Stimulated activated CD8-positive, alpha-beta memory T cell treated with anti-CD3 and anti-CD28 coated beads, Interleukin-12 subunit alpha, Interleukin-12 subunit beta, amount 100 ng/mL, for 4 hours (primary cell): ENCODE measurements at regions not wholly inside any gene's neighbourhood (a gene's known extent, or its start where the extent isn't known, plus 50 kb on each side); places are given as distances from the start of the nearest gene placed in this dataset.

Experiments
- DNase-seq: peaks from one replicate; pipeline ENCODE4 v3.0.0-alpha.2; 2020; ENCODE audit warnings: low read depth

GRCh38 chr9:97747201-97747965 is 50.2 kb upstream of the XPA start:
- DNase-seq, result no peak

GRCh38 chr9:97748525-97748924 is 51.4 kb upstream of the XPA start:
- DNase-seq, result no peak

- DNase-seq, result no peak
These were observed 52.8 kb upstream of the XPA start for GRCh38 chr9:97749928-97750327.

- DNase-seq, result no peak
These were observed 54.4 kb upstream of the XPA start for GRCh38 chr9:97751531-97751930.

- DNase-seq, result no peak
These were observed 55.1 kb upstream of the XPA start for GRCh38 chr9:97752274-97752673.

GRCh38 chr9:97753364-97753763 is 56.2 kb upstream of the XPA start:
- no peak for DNase-seq

- DNase-seq, result no peak
These were observed 56.8 kb upstream of the XPA start for GRCh38 chr9:97753975-97754374.

GRCh38 chr9:97755618-97756267 is 58.6 kb upstream of the XPA start:
- no peak for DNase-seq

- no peak for DNase-seq
These were observed 59.9 kb upstream of the XPA start for GRCh38 chr9:97756991-97757390.

GRCh38 chr9:97758334-97758916 is 61.3 kb upstream of the XPA start:
- no peak for DNase-seq

- no peak for DNase-seq
These were observed 62.6 kb upstream of the XPA start for GRCh38 chr9:97759581-97760288.

GRCh38 chr9:97761056-97761598 is 64.0 kb upstream of the XPA start:
- no peak for DNase-seq

GRCh38 chr9:97761879-97762278 is 64.7 kb upstream of the XPA start:
- DNase-seq, result no peak

- no peak for DNase-seq
These were observed 66.7 kb upstream of the XPA start for GRCh38 chr9:97763874-97764273.

GRCh38 chr9:97766092-97766491 is 69.0 kb upstream of the XPA start:
- DNase-seq, result no peak

- no peak for DNase-seq
These were observed 69.5 kb upstream of the XPA start for GRCh38 chr9:97766610-97767009.

- no peak for DNase-seq
These were observed 70.8 kb upstream of the XPA start for GRCh38 chr9:97767891-97768290.

GRCh38 chr9:97768746-97769145 is 71.6 kb upstream of the XPA start:
- DNase-seq, result no peak

GRCh38 chr9:97769208-97769607 is 72.1 kb upstream of the XPA start:
- DNase-seq, result no peak

GRCh38 chr9:97770808-97771372 is 73.8 kb upstream of the XPA start:
- DNase-seq, result no peak

GRCh38 chr9:97771641-97772040 is 74.5 kb upstream of the XPA start:
- no peak for DNase-seq

GRCh38 chr9:97772145-97772544 is 75.0 kb upstream of the XPA start:
- DNase-seq, result no peak
